Activated naive CD4-positive, alpha-beta T cell treated with anti-CD3 and anti-CD28 coated beads for 36 hours (primary cell): ENCODE measurements at regions not wholly inside any gene's neighbourhood (a gene's known extent, or its start where the extent isn't known, plus 50 kb on each side); places are given as distances from the start of the nearest gene placed in this dataset.

Experiments used
- CTCF ChIA-PET: fragments of 350-600 bp; sonication (Branson Sonifier 250); formaldehyde crosslinking; loops from one replicate; lab custom pipeline; 2021; ENCODE audit warnings: antibody characterized with exemption; lab: Charles Lee
- DNase-seq: peaks from one replicate; pipeline ENCODE4 v3.0.0-alpha.2; 2020
- H3K27ac Mint-ChIP-seq: one replicate; pipeline ENCODE4 v1.8.0; 2021; ENCODE audit warnings: mild to moderate bottlenecking, mixed read lengths
- H3K27me3 Mint-ChIP-seq: one replicate; pipeline ENCODE4 v1.8.0; 2021; ENCODE audit warnings: low read depth, mixed read lengths
- H3K36me3 Mint-ChIP-seq: one replicate; pipeline ENCODE4 v1.8.0; 2021; ENCODE audit warnings: low read depth, mixed read lengths
- H3K4me1 Mint-ChIP-seq: one replicate; pipeline ENCODE4 v1.8.0; 2021; ENCODE audit warnings: low read depth, mixed read lengths
- H3K4me3 Mint-ChIP-seq: one replicate; pipeline ENCODE4 v1.8.0; 2021; ENCODE audit warnings: mild to moderate bottlenecking, moderate library complexity, mixed read lengths
- H3K9me3 Mint-ChIP-seq: one replicate; pipeline ENCODE4 v1.8.0; 2021; ENCODE audit warnings: mixed read lengths
- intact Hi-C: fragments of 100-400 bp; cut with micrococcal nuclease; formaldehyde crosslinking; loops from one replicate; pipeline ENCODE4 v1.15.1; 2023

DNA sequence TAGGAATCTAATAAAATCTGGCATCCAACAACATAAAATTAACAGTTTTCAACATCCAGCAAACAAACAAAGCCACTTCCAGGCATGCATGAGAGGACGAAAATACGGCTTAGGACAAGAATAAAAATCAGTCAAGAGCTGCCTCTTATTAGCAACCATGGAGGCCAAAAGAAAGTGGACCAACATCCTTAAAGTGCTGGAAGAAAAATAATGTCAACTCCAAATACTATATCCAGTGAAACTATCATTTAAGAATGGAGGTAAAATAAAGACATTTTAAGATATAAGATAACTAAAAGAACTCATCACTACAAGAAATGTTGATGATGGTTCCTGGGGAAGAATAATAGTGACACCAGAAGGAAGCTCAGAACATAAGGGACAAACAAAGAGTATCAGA is 224.0 kb upstream of the IRX4 start:
- CTCF ChIA-PET = no interaction called here

GRCh38 chr5:2105141-2105540 is 222.4 kb upstream of the IRX4 start:
- intact Hi-C loops = no loop called here
- H3K4me1 Mint-ChIP-seq = no peaks in the 10 kb centered on the region
- peaks cover 5% of the 10 kb centered on the region for H3K27me3 Mint-ChIP-seq
- DNase-seq = no peak
- peaks cover 11% of the 10 kb centered on the region for H3K9me3 Mint-ChIP-seq
- H3K4me3 Mint-ChIP-seq = no peak overlapping the region
- CTCF ChIA-PET = no interaction called here
- no peak overlapping the region for H3K27ac Mint-ChIP-seq
- H3K36me3 Mint-ChIP-seq = no peaks in the 10 kb centered on the region

More for the DNA sequence above, 224.0 kb upstream of the IRX4 start:
- Mint-ChIP-seq H3K27ac (no peak overlapping the region), H3K27me3 (peaks cover 2% of the 10 kb centered on the region), H3K4me3 (no peak overlapping the region), H3K4me1 (no peaks in the 10 kb centered on the region), H3K36me3 (no peaks in the 10 kb centered on the region), H3K9me3 (peaks cover 11% of the 10 kb centered on the region)
- intact Hi-C loops = no loop called here
- DNase-seq = no peak

DNA sequence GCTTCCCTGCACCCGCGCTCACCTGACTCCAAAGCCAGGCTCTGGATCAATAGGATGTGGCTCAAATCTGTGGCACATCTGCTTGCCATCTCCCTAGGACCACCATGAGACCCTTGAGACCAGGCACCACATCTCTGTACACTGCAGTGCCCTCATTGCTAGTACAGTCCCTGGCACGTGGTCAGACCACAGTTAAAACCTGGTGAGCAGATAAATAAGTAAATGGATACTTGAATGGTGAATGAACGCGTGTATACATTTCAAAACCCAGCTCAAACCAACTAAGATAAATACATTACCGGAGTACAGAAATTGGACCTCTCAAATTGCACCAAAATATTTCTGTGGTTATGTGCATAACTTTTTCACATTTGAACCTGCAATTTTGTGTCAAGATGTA is 221.2 kb upstream of the IRX4 start:
- H3K4me1 Mint-ChIP-seq = no peaks in the 10 kb centered on the region

GRCh38 chr5:2102819-2103776 is 220.4 kb upstream of the IRX4 start:
- intact Hi-C loops = no loop called here
- Mint-ChIP-seq H3K27me3 (peaks cover 10% of the 10 kb centered on the region), H3K4me1 (no peaks in the 10 kb centered on the region), H3K27ac (no peak overlapping the region), H3K36me3 (no peaks in the 10 kb centered on the region), H3K9me3 (peaks cover 11% of the 10 kb centered on the region), H3K4me3 (no peak overlapping the region)
- DNase-seq = no peak
- CTCF ChIA-PET = no interaction called here

More for the DNA sequence above, 221.2 kb upstream of the IRX4 start:
- Mint-ChIP-seq H3K36me3 (no peaks in the 10 kb centered on the region), H3K4me3 (no peak overlapping the region), H3K27ac (no peak overlapping the region), H3K27me3 (peaks cover 10% of the 10 kb centered on the region), H3K9me3 (peaks cover 11% of the 10 kb centered on the region)
- CTCF ChIA-PET = no interaction called here
- no peak for DNase-seq
- intact Hi-C loops = no loop called here

DNA sequence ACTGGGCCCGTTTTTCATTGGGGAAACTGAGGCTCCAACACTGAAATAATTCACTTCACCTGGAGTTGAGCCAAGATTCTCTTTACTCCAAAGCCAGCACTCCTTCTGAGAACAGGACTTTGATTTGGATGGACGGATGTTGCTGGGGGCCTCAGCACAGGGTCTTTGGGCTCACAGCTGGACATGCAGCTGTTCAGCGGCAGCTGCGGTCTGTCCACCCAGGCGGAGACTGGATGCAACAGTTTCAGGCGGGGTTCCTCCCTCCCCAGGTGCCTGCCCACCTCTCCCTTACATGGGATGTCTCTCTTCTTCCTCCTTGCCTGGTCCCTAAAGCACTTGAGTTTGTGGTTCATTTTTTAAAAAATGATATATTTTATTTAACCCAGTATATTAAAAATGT is 219.0 kb upstream of the IRX4 start:
- intact Hi-C loops = no loop called here
- Mint-ChIP-seq H3K36me3 (no peaks in the 10 kb centered on the region), H3K27ac (no peak overlapping the region), H3K9me3 (peaks cover 9% of the 10 kb centered on the region), H3K4me1 (no peaks in the 10 kb centered on the region), H3K27me3 (peaks cover 13% of the 10 kb centered on the region), H3K4me3 (no peak overlapping the region)
- CTCF ChIA-PET = no interaction called here
- no peak for DNase-seq

- Mint-ChIP-seq H3K27me3 (peaks cover 15% of the 10 kb centered on the region), H3K4me3 (no peak overlapping the region), H3K4me1 (no peaks in the 10 kb centered on the region), H3K36me3 (no peaks in the 10 kb centered on the region), H3K27ac (no peak overlapping the region), H3K9me3 (no peaks in the 10 kb centered on the region)
- CTCF ChIA-PET = no interaction called here
- intact Hi-C loops = no loop called here
- DNase-seq = no peak
Measured at GRCh38 chr5:2096887-2097505, 214.3 kb upstream of the IRX4 start.

- intact Hi-C loops = no loop called here
- Mint-ChIP-seq H3K27ac (no peak overlapping the region), H3K4me1 (no peaks in the 10 kb centered on the region), H3K4me3 (no peak overlapping the region), H3K27me3 (peaks cover 8% of the 10 kb centered on the region), H3K36me3 (no peaks in the 10 kb centered on the region), H3K9me3 (no peaks in the 10 kb centered on the region)
- CTCF ChIA-PET = no interaction called here
- DNase-seq = no peak
Measured at GRCh38 chr5:2095011-2095410, 212.3 kb upstream of the IRX4 start.

- Mint-ChIP-seq H3K4me1 (no peaks in the 10 kb centered on the region), H3K27ac (no peak overlapping the region), H3K36me3 (no peaks in the 10 kb centered on the region), H3K27me3 (peaks cover 5% of the 10 kb centered on the region), H3K4me3 (no peak overlapping the region), H3K9me3 (no peaks in the 10 kb centered on the region)
- intact Hi-C loops = no loop called here
- CTCF ChIA-PET = no interaction called here
- DNase-seq = no peak
Measured at GRCh38 chr5:2094616-2094995, 211.9 kb upstream of the IRX4 start.

GRCh38 chr5:2093859-2094615 is 211.3 kb upstream of the IRX4 start:
- no peak overlapping the region for H3K4me3 Mint-ChIP-seq
- CTCF ChIA-PET = no interaction called here
- H3K36me3 Mint-ChIP-seq = no peaks in the 10 kb centered on the region
- no peaks in the 10 kb centered on the region for H3K9me3 Mint-ChIP-seq
- peaks cover 9% of the 10 kb centered on the region for H3K27me3 Mint-ChIP-seq
- intact Hi-C loops = no loop called here
- no peak overlapping the region for H3K27ac Mint-ChIP-seq
- no peaks in the 10 kb centered on the region for H3K4me1 Mint-ChIP-seq
- no peak for DNase-seq

DNA sequence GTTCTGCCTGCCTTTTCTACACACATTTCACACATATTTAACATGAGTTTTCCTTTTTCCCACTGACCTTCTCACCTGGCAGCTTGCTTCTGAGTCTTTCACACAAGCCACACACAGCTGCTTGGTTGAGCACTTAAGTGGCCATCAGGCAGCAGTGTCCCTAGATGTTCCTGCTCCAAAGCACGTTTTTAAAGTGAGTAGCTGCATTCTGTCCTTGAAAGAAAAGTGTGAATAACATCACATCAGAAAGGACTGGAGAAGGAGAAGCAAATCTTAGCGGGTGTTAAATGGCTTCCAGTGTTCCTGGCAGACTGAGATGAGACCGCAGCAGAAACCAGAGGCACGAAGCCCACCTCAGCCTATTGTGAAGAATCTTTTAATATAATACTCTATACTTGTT is 209.2 kb upstream of the IRX4 start:
- intact Hi-C loops = no loop called here
- Mint-ChIP-seq H3K27me3 (peaks cover 8% of the 10 kb centered on the region), H3K4me1 (no peaks in the 10 kb centered on the region), H3K4me3 (no peak overlapping the region), H3K27ac (no peak overlapping the region), H3K9me3 (no peaks in the 10 kb centered on the region), H3K36me3 (no peaks in the 10 kb centered on the region)
- no peak for DNase-seq
- CTCF ChIA-PET = no interaction called here

GRCh38 chr5:2087980-2088379 is 205.3 kb upstream of the IRX4 start:
- CTCF ChIA-PET = no interaction called here
- Mint-ChIP-seq H3K4me1 (no peaks in the 10 kb centered on the region), H3K4me3 (no peak overlapping the region), H3K27me3 (peaks cover 13% of the 10 kb centered on the region), H3K9me3 (no peaks in the 10 kb centered on the region), H3K27ac (no peak overlapping the region), H3K36me3 (no peaks in the 10 kb centered on the region)
- DNase-seq = no peak
- intact Hi-C loops = no loop called here

- intact Hi-C loops = no loop called here
Measured at GRCh38 chr5:2075365-2075764, 192.6 kb upstream of the IRX4 start.

More at GRCh38 chr5:2075365-2075764, 192.6 kb upstream of the IRX4 start:
- Mint-ChIP-seq H3K27ac (no peak overlapping the region), H3K4me1 (no peaks in the 10 kb centered on the region), H3K36me3 (peaks cover 1% of the 10 kb centered on the region), H3K9me3 (no peaks in the 10 kb centered on the region), H3K4me3 (no peak overlapping the region), H3K27me3 (peaks cover 18% of the 10 kb centered on the region)
- DNase-seq = no peak
- CTCF ChIA-PET = no interaction called here
